ENCODE measurements at regions not wholly inside any gene's neighbourhood (a gene's known extent, or its start where the extent isn't known, plus 50 kb on each side); places are given as distances from the start of the nearest gene placed in this dataset.
A peak's percentile ranks its signal among the peaks of the same experiment; 100 is the strongest.

GRCh38 chr5:88144219-88145001 lies 124.2 kb downstream of the TMEM161B start:
- Histone ChIP-seq H4K91ac (ENCODE audit: low read depth, low read length, poor library complexity) (no peak overlapping the region), H4K8ac (ENCODE audit: low read depth, low read length) (no peak overlapping the region), H3K27me3 (ENCODE audit: control insufficient read depth in 3 of 3, insufficient read depth in 3 of 3, low read depth in 1 of 3, low read length in 3 of 3) (peaks cover 15 to 80% (median 59%) of the 10 kb centered on the region in 3 experiments), H2BK120ac (ENCODE audit: low read depth, low read length) (no peak overlapping the region), H3K79me1 (ENCODE audit: low read depth, low read length) (no peaks in the 10 kb centered on the region), H3K18ac (ENCODE audit: low read length) (no peak overlapping the region), H2BK5ac (ENCODE audit: low read length) (no peak overlapping the region), H2BK15ac (ENCODE audit: low read length) (no peak overlapping the region), H2AK5ac (ENCODE audit: low read depth, low read length) (no peak overlapping the region), H3K4me3 (ENCODE audit: low read length in 2 of 2) (no peak overlapping the region), H3K14ac (ENCODE audit: low read length) (no peak overlapping the region), H2BK12ac (ENCODE audit: low read length) (no peak overlapping the region), H3K23ac (ENCODE audit: low read depth, low read length, poor library complexity) (peak overlapping the region; percentile 13), H3K4me1 (ENCODE audit: control insufficient read depth in 2 of 2, insufficient read depth in 1 of 2, low read depth in 1 of 2, low read length in 2 of 2) (peaks cover 6 to 17% of the 10 kb centered on the region in 2 donors), H3K4ac (ENCODE audit: low read length) (no peak overlapping the region), H3K9ac (ENCODE audit: low read depth, low read length, poor library complexity) (no peak overlapping the region), H3K27ac (replicated peaks; ENCODE audit: low read length) (no peak overlapping the region), H3K9me3 (replicated peaks in 1 of 2; ENCODE audit: control insufficient read depth in 2 of 2, insufficient read depth in 1 of 2, low read depth in 1 of 2, low read length in 2 of 2) (no peaks in the 10 kb centered on the region), H3K4me2 (ENCODE audit: insufficient read depth, low read length, poor library complexity, severe bottlenecking) (no peak overlapping the region), H3K36me3 (replicated peaks in 1 of 2; ENCODE audit: control insufficient read depth in 2 of 2, insufficient read depth in 2 of 2, low read length in 2 of 2) (no peaks in the 10 kb centered on the region), H2AFZ (ENCODE audit: low read length) (no peak overlapping the region)
- WGBS, 2 donors (ENCODE audit: extremely low coverage in 2 of 2, insufficient read length in 2 of 2, insufficient replicate concordance in 1 of 2), result no CpG with 5 or more reads among the region's 28 CpGs
- peak; percentile 17 for DNase-seq (ENCODE audit: low spot score)

- WGBS, 2 donors (ENCODE audit: extremely low coverage in 2 of 2, insufficient read length in 2 of 2, insufficient replicate concordance in 1 of 2), result no CpG with 5 or more reads among the region's 10 CpGs
- H4K91ac ChIP-seq (ENCODE audit: low read depth, low read length, poor library complexity), result no peak overlapping the region
- no peaks in the 10 kb centered on the region for H3K36me3 ChIP-seq (replicated peaks in 1 of 2; ENCODE audit: control insufficient read depth in 2 of 2, insufficient read depth in 2 of 2, low read length in 2 of 2)
- no peak overlapping the region for H3K27ac ChIP-seq (replicated peaks; ENCODE audit: low read length)
- H3K9me3 ChIP-seq (replicated peaks in 1 of 2; ENCODE audit: control insufficient read depth in 2 of 2, insufficient read depth in 1 of 2, low read depth in 1 of 2, low read length in 2 of 2), result no peaks in the 10 kb centered on the region
- H2BK12ac ChIP-seq (ENCODE audit: low read length), result peak overlapping the region; percentile 28
- H3K18ac ChIP-seq (ENCODE audit: low read length), result no peak overlapping the region
- no peak overlapping the region for H3K9ac ChIP-seq (ENCODE audit: low read depth, low read length, poor library complexity)
- H2AK5ac ChIP-seq (ENCODE audit: low read depth, low read length), result no peak overlapping the region
- no peak overlapping the region for H3K14ac ChIP-seq (ENCODE audit: low read length)
- peak; percentile 9 for DNase-seq (ENCODE audit: low spot score)
- peaks cover 15 to 83% (median 59%) of the 10 kb centered on the region in 3 experiments for H3K27me3 ChIP-seq (ENCODE audit: control insufficient read depth in 3 of 3, insufficient read depth in 3 of 3, low read depth in 1 of 3, low read length in 3 of 3)
- H3K4me3 ChIP-seq (ENCODE audit: low read length in 2 of 2), result no peak overlapping the region
- H3K23ac ChIP-seq (ENCODE audit: low read depth, low read length, poor library complexity), result no peak overlapping the region
- no peak overlapping the region for H2BK5ac ChIP-seq (ENCODE audit: low read length)
- no peak overlapping the region for H2BK15ac ChIP-seq (ENCODE audit: low read length)
- peaks cover 6 to 17% of the 10 kb centered on the region in 2 donors for H3K4me1 ChIP-seq (ENCODE audit: control insufficient read depth in 2 of 2, insufficient read depth in 1 of 2, low read depth in 1 of 2, low read length in 2 of 2)
- H3K4me2 ChIP-seq (ENCODE audit: insufficient read depth, low read length, poor library complexity, severe bottlenecking), result no peak overlapping the region
- H4K8ac ChIP-seq (ENCODE audit: low read depth, low read length), result no peak overlapping the region
- no peak overlapping the region for H3K4ac ChIP-seq (ENCODE audit: low read length)
- no peaks in the 10 kb centered on the region for H3K79me1 ChIP-seq (ENCODE audit: low read depth, low read length)
- H2BK120ac ChIP-seq (ENCODE audit: low read depth, low read length), result no peak overlapping the region
- H2AFZ ChIP-seq (ENCODE audit: low read length), result no peak overlapping the region
Observed at GRCh38 chr5:88143693-88144218, 124.9 kb downstream of the TMEM161B start.

- H3K18ac ChIP-seq (ENCODE audit: low read length), result no peak overlapping the region
- H3K79me1 ChIP-seq (ENCODE audit: low read depth, low read length), result no peaks in the 10 kb centered on the region
- H2BK5ac ChIP-seq (ENCODE audit: low read length), result no peak overlapping the region
- H3K4ac ChIP-seq (ENCODE audit: low read length), result no peak overlapping the region
- H4K8ac ChIP-seq (ENCODE audit: low read depth, low read length), result no peak overlapping the region
- H3K4me1 ChIP-seq (ENCODE audit: control insufficient read depth in 2 of 2, insufficient read depth in 1 of 2, low read depth in 1 of 2, low read length in 2 of 2), result peaks cover 6 to 17% of the 10 kb centered on the region in 2 donors
- H3K27me3 ChIP-seq (ENCODE audit: control insufficient read depth in 3 of 3, insufficient read depth in 3 of 3, low read depth in 1 of 3, low read length in 3 of 3), result peaks cover 15 to 80% (median 59%) of the 10 kb centered on the region in 3 experiments
- H3K9ac ChIP-seq (ENCODE audit: low read depth, low read length, poor library complexity), result no peak overlapping the region
- H2BK12ac ChIP-seq (ENCODE audit: low read length), result no peak overlapping the region
- H3K9me3 ChIP-seq (replicated peaks in 1 of 2; ENCODE audit: control insufficient read depth in 2 of 2, insufficient read depth in 1 of 2, low read depth in 1 of 2, low read length in 2 of 2), result no peaks in the 10 kb centered on the region
- no peak overlapping the region for H2BK15ac ChIP-seq (ENCODE audit: low read length)
- H3K14ac ChIP-seq (ENCODE audit: low read length), result no peak overlapping the region
- H2AFZ ChIP-seq (ENCODE audit: low read length), result no peak overlapping the region
- no peak overlapping the region for H3K27ac ChIP-seq (replicated peaks; ENCODE audit: low read length)
- no peak overlapping the region for H3K4me2 ChIP-seq (ENCODE audit: insufficient read depth, low read length, poor library complexity, severe bottlenecking)
- H4K91ac ChIP-seq (ENCODE audit: low read depth, low read length, poor library complexity), result no peak overlapping the region
- DNase-seq (ENCODE audit: low spot score), result peak; percentile 31
- no peak overlapping the region for H3K4me3 ChIP-seq (ENCODE audit: low read length in 2 of 2)
- no peak overlapping the region for H3K23ac ChIP-seq (ENCODE audit: low read depth, low read length, poor library complexity)
- H3K36me3 ChIP-seq (replicated peaks in 1 of 2; ENCODE audit: control insufficient read depth in 2 of 2, insufficient read depth in 2 of 2, low read length in 2 of 2), result no peaks in the 10 kb centered on the region
- H2AK5ac ChIP-seq (ENCODE audit: low read depth, low read length), result no peak overlapping the region
- no CpG with 5 or more reads among the region's 20 CpGs for WGBS, 2 donors (ENCODE audit: extremely low coverage in 2 of 2, insufficient read length in 2 of 2, insufficient replicate concordance in 1 of 2)
- H2BK120ac ChIP-seq (ENCODE audit: low read depth, low read length), result no peak overlapping the region
Observed at GRCh38 chr5:88142886-88143692, 125.6 kb downstream of the TMEM161B start.

GRCh38 chr5:88142636-88142885 lies 126.1 kb downstream of the TMEM161B start:
- no peak overlapping the region for H3K9ac ChIP-seq (ENCODE audit: low read depth, low read length, poor library complexity)
- no peak overlapping the region for H3K4me3 ChIP-seq (ENCODE audit: low read length in 2 of 2)
- H3K36me3 ChIP-seq (replicated peaks in 1 of 2; ENCODE audit: control insufficient read depth in 2 of 2, insufficient read depth in 2 of 2, low read length in 2 of 2), result no peaks in the 10 kb centered on the region
- no peaks in the 10 kb centered on the region for H3K79me1 ChIP-seq (ENCODE audit: low read depth, low read length)
- no peaks in the 10 kb centered on the region for H3K9me3 ChIP-seq (replicated peaks in 1 of 2; ENCODE audit: control insufficient read depth in 2 of 2, insufficient read depth in 1 of 2, low read depth in 1 of 2, low read length in 2 of 2)
- peaks cover 6 to 17% of the 10 kb centered on the region in 2 donors for H3K4me1 ChIP-seq (ENCODE audit: control insufficient read depth in 2 of 2, insufficient read depth in 1 of 2, low read depth in 1 of 2, low read length in 2 of 2)
- H2BK120ac ChIP-seq (ENCODE audit: low read depth, low read length), result no peak overlapping the region
- WGBS, 2 donors (ENCODE audit: extremely low coverage in 2 of 2, insufficient read length in 2 of 2, insufficient replicate concordance in 1 of 2), result no CpG with 5 or more reads among the region's 2 CpGs
- H2BK5ac ChIP-seq (ENCODE audit: low read length), result no peak overlapping the region
- no peak overlapping the region for H4K91ac ChIP-seq (ENCODE audit: low read depth, low read length, poor library complexity)
- no peak overlapping the region for H3K14ac ChIP-seq (ENCODE audit: low read length)
- no peak overlapping the region for H3K4me2 ChIP-seq (ENCODE audit: insufficient read depth, low read length, poor library complexity, severe bottlenecking)
- no peak overlapping the region for H3K23ac ChIP-seq (ENCODE audit: low read depth, low read length, poor library complexity)
- H4K8ac ChIP-seq (ENCODE audit: low read depth, low read length), result no peak overlapping the region
- no peak overlapping the region for H3K18ac ChIP-seq (ENCODE audit: low read length)
- H3K4ac ChIP-seq (ENCODE audit: low read length), result no peak overlapping the region
- no peak overlapping the region for H2AFZ ChIP-seq (ENCODE audit: low read length)
- no peak overlapping the region for H2BK12ac ChIP-seq (ENCODE audit: low read length)
- peaks cover 15 to 78% (median 59%) of the 10 kb centered on the region in 3 experiments for H3K27me3 ChIP-seq (ENCODE audit: control insufficient read depth in 3 of 3, insufficient read depth in 3 of 3, low read depth in 1 of 3, low read length in 3 of 3)
- H3K27ac ChIP-seq (replicated peaks; ENCODE audit: low read length), result no peak overlapping the region
- H2AK5ac ChIP-seq (ENCODE audit: low read depth, low read length), result no peak overlapping the region
- peak; percentile 23 for DNase-seq (ENCODE audit: low spot score)
- no peak overlapping the region for H2BK15ac ChIP-seq (ENCODE audit: low read length)

All from neuronal stem cell (in vitro differentiated cells).